GM18502 (cell line): ENCODE measurements at regions not wholly inside any gene's neighbourhood (a gene's known extent, or its start where the extent isn't known, plus 50 kb on each side); places are given as distances from the start of the nearest gene placed in this dataset.

ENCODE experiments used
- ATAC-seq: cut with Tn5 transposase; IDR thresholded peaks from one replicate; pipeline ENCODE4 v1.9.1; 2021; ENCODE audit warnings: mild to moderate bottlenecking; ENCODE audit not compliant: unreplicated experiment, poor library complexity

DNA sequence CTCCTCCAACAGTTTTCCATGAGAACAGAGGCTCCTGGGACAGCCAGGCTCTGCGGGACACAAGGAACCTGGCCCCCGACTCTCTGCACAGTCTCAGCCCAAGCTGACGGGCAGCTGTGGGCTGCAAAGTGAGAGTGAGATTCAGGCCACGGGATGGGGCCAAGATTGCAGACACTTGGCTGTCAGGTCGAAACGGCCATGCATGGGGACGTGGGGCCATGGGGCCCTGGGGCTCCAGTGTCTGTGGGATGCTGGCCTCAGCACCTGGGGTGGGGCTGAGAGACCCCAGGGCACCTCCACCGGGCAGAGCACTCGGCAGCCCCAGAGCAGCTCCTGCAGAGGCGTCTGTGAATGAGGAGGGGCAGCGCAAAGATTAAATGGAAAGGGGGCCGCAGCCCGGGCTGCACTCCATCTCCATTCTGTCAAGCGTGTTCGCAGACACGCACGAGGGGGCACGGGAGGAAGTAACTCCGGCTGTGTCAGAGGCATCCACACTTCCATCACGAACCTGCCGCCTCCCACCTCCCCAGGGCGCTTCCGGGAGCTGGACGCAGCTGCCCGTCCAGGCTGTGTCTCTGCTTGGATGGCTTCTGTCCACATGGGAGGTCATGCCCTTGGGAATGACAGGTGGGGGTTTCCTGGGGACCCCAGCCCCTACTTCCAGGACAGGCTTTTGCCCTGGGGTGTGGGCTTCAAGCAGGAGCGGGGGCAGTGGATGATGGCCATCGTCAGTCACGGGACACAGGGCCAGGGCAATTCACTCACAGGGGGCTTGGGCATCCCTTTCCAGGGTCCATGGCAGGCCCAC is 82.8 kb upstream of the NKX1-1 start:
- no peak for ATAC-seq

DNA sequence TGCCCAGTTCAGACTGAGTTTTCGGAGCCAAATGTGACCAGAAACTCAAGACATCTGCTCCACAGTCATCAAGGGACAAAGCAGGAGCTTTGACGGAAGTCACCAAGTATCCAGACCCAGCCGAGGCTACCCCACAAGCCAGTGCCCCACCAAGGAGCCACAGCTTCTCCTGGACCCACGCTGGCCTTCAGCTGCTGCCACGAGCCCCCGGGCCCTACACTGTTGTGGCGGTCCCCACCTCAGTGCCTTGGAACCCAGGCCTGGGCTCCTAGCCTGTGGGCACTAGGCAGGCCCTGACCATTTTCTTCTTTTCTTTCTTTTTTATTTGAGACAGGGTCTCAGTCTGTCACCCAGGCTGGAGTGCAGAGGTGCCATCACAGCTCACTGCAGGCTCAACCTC is 82.1 kb upstream of the NKX1-1 start:
- no peak for ATAC-seq

DNA sequence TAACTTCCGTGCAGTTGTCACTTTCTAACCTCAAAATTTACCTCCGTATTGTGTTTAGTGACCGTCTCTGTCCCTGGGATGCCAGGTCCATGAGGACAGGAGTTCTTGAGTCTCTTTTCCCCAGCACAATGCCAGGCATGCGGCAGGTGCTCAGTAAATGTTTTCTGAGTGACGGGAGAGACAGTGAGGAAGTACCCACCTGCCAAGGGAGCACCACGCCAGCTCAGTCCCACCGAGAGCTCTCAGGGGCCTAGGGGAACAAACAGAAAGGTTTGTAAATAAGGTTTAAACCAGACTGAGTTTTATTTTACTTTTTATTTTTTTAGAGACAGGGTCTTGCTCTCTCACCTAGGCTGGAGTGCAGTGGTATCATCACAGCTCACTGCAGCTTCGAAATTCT is 81.5 kb upstream of the NKX1-1 start:
- ATAC-seq, result no peak

DNA sequence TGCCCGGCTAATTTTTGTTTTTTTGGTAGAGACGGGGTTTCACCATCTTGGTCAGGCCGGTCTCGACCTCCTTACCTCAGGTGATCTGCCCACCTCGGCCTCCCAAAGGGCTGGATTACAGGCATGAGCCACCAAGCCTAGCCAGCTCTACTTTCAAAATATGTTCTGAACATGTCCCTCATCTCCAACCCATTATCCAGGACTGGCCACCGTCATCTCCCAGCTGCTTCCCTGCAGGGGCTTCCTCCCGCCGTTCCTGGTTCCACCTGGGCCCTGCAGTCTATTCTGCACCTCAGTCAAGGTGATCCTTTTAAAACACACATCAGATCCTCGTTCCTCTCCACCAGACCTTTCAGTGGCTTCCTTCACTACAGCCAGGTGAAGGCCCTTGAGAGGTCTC is 80.9 kb upstream of the NKX1-1 start:
- ATAC-seq, result no peak

DNA sequence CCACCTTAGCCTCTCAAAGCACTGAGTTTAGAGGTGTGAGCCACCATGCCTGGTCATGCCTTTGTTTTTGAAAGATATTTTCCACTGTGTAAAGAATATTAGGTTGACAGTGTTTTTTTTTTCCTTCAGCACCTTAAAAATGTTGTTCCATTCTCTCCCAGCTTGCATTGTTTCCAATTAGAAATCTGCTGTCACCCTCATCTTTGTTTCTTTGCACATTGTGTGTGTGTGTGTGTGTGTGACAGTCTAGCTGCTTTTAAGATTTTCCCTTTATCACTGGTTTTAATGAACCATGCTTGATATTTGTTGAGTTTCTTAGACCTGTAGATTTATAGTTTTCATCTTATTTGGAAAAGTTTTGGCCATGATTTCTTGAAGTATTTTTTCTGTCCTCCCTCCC is 79.0 kb upstream of the NKX1-1 start:
- no peak for ATAC-seq

DNA sequence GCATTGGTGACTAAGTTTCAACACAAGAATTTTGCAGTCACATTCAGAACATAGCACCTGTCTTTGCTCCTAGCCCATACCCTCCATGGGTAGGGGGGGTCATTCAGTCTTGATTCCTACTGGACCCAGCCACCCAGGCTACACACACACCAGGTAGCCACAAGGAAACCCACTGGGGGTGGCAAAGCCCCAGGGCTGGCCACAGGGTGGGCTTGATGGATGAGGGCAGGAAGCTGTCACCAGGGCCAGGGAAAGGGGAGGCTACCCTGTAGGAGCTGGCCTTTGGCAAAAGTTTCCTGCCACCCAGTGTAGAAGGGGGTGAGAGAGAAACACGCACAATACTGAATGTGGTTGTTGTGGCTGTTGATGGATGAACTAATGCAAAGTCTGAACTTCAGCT is 74.5 kb upstream of the NKX1-1 start:
- no peak for ATAC-seq

DNA sequence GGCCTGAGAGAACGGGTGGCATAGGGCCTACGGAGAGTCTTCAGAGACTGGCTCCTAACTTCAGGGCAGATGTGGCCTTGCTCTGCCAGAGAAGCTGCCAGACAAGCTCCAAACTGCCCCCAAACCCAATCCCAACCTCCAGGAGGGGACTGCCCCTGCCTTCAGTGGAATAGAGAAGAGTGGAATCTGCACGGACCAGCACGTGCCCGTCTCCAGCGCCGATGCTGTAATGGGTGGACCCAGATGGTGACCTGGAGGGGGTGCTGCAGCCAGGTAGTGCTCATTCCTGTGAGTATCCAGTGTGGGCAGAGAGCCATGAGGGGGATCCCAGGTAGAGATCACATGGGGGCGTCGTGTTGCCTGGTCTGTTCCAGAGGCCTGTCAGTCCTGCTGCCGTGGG is 73.2 kb upstream of the NKX1-1 start:
- no peak for ATAC-seq

DNA sequence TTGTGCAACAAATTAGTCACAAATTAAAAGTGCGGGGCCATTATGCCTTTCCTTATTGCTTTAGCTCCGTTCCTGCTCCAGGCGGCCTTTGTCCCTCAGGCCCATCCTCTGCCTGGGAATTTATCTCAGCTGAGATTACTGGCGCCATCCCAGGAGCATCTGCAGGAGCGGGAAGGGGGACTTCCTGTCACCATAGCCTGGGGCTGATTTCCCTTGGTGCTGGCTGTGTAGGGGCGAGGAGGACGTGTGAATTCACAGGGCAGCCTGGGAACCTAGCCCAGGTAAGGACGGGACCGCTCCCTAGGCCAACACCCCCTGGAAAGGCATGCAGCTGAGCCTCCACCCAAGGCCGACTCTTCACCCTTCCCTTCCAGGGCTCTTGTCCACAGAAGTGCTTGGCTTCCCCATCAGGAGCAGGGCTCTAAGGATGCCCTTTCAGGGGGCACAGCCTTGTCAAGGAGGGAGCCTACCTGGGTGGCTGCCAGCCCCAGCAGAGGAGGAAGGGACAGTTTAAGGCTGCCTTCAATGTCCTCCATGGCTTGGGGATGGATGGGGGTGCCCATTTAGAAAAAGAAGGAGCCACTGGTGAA is 72.6 kb upstream of the NKX1-1 start:
- no peak for ATAC-seq

DNA sequence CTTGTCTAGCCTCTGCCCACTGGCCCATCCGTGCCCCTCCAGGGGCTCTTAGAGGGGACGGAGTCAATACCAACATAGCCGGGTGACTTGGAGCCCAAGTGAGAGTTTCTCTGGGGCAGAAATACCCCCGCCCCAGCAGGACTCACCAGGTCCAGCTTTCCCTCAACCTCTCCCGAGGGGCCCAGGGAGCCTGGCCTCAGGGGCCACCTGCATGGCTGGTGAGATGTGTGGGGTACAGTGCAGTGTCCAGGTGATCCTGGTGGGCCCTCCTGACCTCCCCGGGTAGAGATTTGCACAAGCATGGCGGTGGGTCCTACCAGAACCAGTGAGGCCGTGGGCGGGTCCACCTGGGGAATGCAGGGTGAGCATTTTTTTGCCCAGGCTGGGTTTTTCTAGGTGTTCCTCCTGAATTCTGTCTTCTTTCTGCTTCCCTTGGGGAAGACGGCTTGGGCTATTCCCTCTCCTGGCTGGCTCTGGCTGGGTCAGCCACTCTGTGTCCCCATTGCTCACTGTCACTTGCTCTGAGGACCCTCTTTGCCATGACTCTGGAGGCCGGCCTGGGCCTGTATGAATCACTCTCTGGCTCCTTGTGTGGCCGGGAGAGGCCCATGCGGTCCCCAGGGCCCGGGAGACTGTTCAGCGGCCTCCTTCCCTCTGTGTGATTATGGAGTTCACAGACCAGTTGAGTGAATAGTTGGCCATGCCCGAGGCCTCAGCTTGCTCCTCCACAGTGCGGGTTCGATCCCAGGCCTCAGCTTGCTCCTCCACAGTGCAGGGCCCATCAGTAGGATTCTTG is 71.0 kb upstream of the NKX1-1 start:
- no peak for ATAC-seq

DNA sequence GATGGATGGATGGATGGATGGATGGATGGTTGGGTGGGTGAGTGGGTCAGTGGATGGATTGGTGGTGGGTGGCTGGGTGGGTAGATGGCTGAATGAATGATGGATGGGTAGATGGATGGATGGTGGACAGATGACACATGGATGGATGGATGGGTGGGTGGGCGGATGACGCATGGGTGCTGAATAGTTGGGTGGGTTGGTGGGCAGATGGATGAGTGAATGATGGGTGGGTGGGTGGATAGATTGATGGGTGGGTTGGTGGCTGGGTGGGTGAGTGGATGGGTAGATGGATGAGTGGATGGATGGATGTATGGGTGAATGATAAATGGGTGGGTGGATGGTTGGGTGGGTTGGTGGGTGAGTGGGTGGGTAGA is 69.9 kb upstream of the NKX1-1 start:
- no peak for ATAC-seq

DNA sequence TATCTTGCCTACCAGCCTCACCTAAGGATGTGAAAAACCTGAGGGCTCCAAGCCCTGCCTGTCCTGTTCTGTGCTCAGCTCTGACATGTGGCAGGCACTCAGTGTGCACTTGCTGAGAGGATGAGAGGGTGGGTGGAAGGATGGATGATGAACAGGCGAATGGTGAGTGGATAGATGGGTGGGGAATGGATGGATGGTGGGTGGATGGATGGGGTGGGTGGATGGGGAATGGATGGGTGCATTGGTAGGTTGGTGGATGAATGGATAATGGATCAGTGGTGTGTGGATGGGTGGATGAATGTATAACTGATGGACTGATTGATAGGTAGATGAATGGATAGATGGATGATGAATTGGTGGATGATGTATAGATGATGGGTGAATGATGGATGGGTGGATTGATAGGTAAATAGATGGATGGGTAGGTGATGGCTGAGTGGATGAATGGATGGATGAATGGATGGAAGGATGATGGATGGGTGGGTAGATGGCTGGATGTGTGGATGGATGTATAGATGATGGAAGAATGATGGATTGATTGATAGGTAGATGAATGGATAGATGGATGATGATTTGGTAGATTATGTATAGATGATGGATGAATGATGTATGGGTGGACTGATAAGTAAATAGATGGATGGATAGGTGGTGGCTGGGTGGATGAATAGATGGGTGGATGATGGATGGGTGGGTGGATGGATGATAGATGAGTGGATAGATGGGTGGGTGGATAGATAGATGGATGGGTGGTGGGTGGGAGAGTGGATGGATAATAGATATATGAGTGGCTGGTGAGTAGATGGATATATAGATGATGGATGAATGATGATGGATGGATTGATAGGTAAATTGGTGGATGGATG is 69.3 kb upstream of the NKX1-1 start:
- no peak for ATAC-seq

DNA sequence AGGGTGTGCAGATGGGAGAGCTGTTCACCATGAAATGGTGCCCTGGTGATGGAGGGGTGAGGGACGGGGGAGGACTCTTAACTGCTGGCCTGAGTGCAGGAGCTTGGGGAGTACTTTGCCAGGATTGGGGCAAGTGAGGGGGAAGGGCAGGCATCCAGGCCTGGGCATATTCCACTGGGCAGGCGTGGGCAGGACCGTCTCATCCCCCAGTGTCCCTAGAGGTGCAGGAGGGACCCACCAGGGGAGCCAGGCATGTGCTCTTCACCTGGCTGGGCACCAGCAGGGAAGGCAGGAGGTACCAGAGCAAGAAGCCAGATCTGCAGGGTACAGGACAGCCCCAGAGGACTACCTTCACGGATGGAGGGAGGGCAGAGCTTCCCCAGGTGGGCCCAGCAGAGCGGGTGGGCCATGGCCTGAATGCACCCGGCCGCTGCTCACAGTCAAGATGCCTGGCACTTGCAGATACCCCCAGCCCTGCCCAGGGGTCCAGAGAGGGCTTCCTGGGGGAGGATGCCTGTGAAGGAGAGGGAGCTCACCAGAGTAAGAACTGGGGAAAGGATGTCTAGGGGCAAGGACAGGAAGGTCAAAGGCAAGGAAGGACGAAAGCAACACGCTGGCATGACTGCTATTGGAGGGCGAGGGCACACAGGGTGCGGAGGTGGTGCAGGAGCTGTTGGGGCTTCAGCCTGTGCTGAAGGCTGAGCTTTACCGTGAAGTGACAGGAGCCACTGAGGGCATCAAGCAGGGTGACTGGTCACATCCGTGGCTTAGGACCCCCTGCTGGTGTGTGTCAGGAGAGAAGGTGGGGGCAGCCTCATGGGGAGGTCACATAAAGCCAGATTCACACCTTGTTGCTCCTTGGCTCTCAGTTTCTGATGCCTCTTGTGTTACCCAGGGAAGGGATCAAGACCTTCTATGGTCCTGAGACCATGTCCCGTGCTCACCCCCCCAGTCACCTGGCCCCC is 68.2 kb upstream of the NKX1-1 start:
- ATAC-seq, result no peak

DNA sequence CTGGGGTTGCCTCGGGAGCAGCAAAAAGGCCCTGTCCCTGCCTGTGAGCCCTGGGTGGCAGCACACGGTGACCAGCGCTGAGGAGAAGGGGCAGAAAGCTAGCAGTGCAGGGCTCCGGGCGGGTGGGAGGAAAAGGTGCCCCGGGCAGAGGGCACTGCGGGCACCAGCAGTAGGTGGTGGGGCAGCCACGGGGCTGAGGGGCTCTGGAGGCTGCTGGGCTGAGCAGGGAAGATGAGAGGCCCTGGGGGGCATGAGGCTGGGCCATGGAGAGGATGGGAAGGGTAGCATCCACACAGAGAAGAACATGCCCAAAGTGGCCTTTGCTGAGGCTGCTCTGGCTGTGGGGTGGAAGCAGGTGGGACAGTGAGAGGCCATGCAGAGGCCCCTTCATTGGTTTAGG is 67.5 kb upstream of the NKX1-1 start:
- ATAC-seq, result no peak

DNA sequence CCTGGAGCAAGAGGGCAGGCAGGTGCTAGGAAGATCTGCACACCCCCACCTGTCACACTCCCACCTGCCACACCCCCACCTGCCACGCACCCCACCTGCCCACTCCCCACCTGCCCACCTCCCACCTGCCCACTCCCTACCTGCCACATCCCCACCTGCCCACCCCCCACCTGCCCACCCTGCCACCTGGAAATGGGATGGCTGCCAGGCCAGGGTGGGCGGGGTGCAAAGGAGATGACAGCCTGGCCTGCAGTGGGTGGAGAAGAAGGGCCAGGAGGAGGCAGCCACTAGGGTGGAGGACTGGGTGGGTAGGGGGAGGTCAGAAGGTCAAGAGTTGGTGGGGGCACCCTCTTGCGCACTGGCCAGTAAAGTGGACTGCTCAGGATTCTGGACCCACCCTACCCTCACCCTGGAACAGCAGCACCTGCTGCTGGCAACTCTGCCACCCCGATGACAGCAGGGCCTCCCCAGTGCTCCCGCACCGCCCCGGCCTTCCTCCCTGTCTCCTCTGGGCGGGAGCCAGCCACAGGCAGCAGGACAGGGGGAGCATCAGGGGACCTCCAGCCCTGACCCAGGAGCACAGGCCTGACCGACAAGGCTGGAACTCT is 66.8 kb upstream of the NKX1-1 start:
- ATAC-seq, result no peak

DNA sequence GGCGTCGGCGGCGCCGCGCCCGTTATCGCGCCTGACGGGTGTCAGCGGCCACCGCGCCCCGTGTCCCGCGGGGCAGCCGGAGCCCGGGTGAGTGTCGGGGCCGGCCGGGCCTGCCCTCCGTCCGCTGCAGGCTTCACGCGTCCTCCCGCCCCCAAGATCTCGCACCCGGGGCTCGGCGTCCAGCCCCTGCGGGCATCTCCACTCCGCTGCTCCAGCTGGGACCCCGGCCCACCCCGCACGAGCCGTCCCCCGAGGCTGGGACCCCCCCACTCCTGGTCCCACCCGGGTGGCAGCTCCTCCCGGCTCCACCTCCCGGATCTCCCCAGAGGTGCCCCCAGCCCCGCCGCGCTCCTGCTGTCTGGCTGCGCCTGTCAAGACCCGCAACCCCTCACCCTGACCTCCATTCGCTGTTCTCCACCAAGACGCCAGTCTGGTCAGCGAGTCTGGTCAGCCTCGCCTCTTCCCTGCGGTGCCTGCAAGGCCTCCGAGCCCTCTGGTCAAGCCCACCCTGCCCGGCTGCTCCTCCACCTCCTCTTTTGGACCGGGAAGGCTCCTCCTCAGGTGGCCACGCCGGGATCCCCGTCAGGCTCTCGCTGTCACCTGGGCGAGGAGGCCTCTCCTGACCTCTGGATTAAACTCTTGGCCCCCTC is 66.0 kb upstream of the NKX1-1 start:
- ATAC-seq, result no peak

DNA sequence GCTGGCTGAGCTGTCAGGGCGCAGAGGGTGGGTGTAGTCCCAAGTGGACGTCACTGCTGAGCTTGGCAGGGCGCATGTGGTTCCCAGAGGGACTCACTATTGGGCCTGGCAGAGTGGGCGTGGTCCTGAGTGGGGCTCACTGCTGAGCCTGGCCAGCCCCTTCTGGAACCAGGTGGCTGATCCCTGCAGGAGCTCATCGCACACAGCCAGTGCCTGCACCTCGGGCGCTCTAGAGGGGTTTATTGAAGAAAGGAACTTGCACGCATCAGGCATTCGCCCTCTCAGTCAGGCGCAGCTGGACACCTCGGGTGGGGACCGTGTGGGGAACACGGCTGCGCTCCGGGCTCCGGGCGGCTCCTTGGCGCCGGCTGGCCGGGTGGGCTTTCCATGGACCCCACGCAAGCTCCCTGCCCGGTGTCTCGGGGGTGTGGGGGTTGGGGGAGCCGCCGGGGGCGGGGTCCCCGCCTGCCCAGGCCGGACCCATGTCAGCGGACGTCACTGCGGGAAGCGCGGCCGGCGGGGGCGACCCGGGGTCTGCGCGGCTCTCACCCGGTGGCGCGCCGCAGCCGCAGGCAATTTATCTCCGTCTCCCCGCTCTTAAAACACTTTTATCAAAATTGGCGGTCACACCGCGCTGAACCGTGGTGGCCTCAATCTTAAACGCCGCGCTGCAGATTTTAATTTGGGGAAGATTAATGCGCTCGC is 65.4 kb upstream of the NKX1-1 start:
- ATAC-seq, result no peak

DNA sequence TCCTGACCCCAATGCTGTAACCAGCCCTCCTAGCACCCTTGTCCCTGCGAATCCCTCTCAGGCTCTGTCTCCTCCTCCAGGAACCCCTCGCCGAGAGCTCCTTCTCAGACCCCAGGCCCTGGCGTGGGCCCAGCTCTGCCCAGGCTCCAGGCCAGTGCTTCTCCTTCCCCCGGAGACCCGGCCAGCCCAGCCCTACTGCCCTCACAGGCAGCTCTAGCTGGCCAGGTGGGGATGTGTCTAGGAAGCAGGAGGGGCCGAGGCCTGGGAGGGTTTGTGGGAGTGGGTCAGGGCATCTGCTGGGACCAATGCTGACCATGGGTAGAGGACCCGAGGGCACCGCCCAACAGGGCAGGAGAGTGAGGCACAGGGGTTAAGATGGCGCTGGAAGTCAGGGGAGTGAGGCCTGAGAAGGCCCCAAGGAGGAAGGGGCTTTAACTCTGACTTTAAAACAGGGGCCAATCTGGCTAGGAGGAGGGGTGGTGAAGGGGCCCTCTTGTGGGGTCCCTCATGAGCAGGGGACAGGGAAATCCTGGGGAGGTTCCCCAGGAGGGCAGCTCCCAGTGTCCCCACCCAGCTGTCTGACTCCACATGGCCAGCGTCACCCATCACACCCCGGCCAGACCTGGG is 64.7 kb upstream of the NKX1-1 start:
- ATAC-seq, result no peak

DNA sequence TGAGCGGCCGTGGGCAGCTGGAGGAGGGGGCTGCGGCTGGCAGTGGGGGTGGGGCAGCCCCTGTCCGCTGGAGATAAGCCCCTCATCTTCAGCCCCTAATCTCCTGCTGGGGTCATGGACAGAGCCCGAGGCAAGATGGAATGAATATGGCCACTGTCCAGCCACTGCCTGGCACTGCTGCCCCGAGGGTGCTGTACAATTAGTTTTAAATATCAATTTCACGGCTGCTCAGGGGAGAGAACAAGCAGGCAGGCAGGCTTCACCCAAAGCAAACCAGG is 64.1 kb upstream of the NKX1-1 start:
- no peak for ATAC-seq
